HepG2 (cell line): ENCODE measurements at regions not wholly inside any gene's neighbourhood (a gene's known extent, or its start where the extent isn't known, plus 50 kb on each side); places are given as distances from the start of the nearest gene placed in this dataset.

ENCODE experiments used
- ATAC-seq: fragments of 200-7000 bp; cut with Tn5 transposase; 3 replicates; pipeline ENCODE4 v1.9.1; 2020; ENCODE audit warnings: mild to moderate bottlenecking, moderate library complexity
- BruUV-seq: library from RNA; stranded (reverse); fragments of 400-500 nt; replicated peaks from 2 replicates; lab custom pipeline; 2021; lab: Mats Ljungman, UMichigan
- CTCF ChIA-PET: fragments of 300-600 bp; formaldehyde crosslinking; extraction: SDS; loops from one replicate; lab custom pipeline; 2021; ENCODE audit warnings: low total read pairs, inconsistent platforms, low intra/inter-chr PET ratio; lab: Yijun Ruan, JAX
- POLR2A ChIA-PET: fragments of 350-600 bp; sonication (Branson Sonifier 250); formaldehyde crosslinking; loops from one replicate; lab custom pipeline; 2020; ENCODE audit warnings: antibody characterized with exemption, inconsistent platforms; lab: Yijun Ruan, JAX
- DNase-seq: peaks from one replicate; pipeline ENCODE4 v3.0.0-alpha.2; 2015; ENCODE audit warnings: low spot score
- FAIRE-seq: peaks from 3 replicates; lab custom pipeline; 2011; peaks lifted over from hg19 to GRCh38; lab: Jason Lieb, UNC
- H2AFZ ChIP-seq: one replicate; pipeline ENCODE4 v1.6.1; 2011; ENCODE audit warnings: low read length, inconsistent platforms
- H3K27ac ChIP-seq: fragments of 300-600 bp; 3 replicates; pipeline ENCODE4 v1.8.0; 2011; ENCODE audit warnings: mixed run types, mild to moderate bottlenecking, mixed read lengths, low read length, inconsistent platforms; ENCODE audit not compliant: insufficient read depth; ENCODE audit errors: extremely low read length
- H3K27me3 ChIP-seq, 2 experiments: fragments of 200-600 bp in 1 of 2; 2 replicates in 1 of 2; 3 replicates in 1 of 2; pipeline versions ENCODE4 v1.6.0 to v1.8.0; 2011; ENCODE audit warnings: low read length in 2 of 2, mild to moderate bottlenecking in 2 of 2, moderate library complexity in 2 of 2, inconsistent platforms in 1 of 2; ENCODE audit not compliant: insufficient read depth in 2 of 2, control insufficient read depth in 1 of 2
- H3K36me3 ChIP-seq, 2 experiments: fragments of 200-600 bp in 1 of 2; replicated peaks in 1 of 2; 2 replicates in 1 of 2; 3 replicates in 1 of 2; pipeline versions ENCODE4 v1.5.1 to v1.8.0; 2011; ENCODE audit warnings: low read length in 2 of 2, inconsistent platforms in 1 of 2; ENCODE audit not compliant: insufficient read depth in 2 of 2, control insufficient read depth in 1 of 2
- H3K4me1 ChIP-seq: 2 replicates; pipeline ENCODE4 v1.5.1; 2012; ENCODE audit warnings: low read length, inconsistent platforms; ENCODE audit not compliant: insufficient read depth
- H3K4me2 ChIP-seq: 2 replicates; pipeline ENCODE4 v1.6.0; 2011; ENCODE audit warnings: low read depth, low read length, inconsistent platforms
- H3K4me3 ChIP-seq, 3 experiments: fragments of 200-600 bp in 1 of 3; sonication (generic), shearing (Covaris generic) in 1 of 3; replicated peaks in 1 of 3; 2 replicates each; pipeline ENCODE4 v1.5.1; 2011 to 2016; ENCODE audit warnings: low read length in 3 of 3, inconsistent platforms in 2 of 3, low read depth in 2 of 3, mild to moderate bottlenecking in 2 of 3, control low read depth in 1 of 3, mixed read lengths in 1 of 3; ENCODE audit not compliant: insufficient read depth in 1 of 3
- H3K79me2 ChIP-seq: one replicate; pipeline ENCODE4 v1.6.1; 2011; ENCODE audit warnings: low read length, inconsistent platforms; ENCODE audit not compliant: insufficient read depth
- H3K9ac ChIP-seq: 2 replicates; pipeline ENCODE4 v1.6.0; 2011; ENCODE audit warnings: mild to moderate bottlenecking, low read depth, low read length, inconsistent platforms; ENCODE audit not compliant: insufficient read depth
- H3K9me3 ChIP-seq: 2 replicates; pipeline ENCODE4 v1.5.1; 2012; ENCODE audit warnings: mild to moderate bottlenecking, low read length
- H4K20me1 ChIP-seq: 2 replicates; pipeline ENCODE4 v1.6.0; 2011; ENCODE audit warnings: inconsistent platforms, mild to moderate bottlenecking, low read length, moderate library complexity; ENCODE audit not compliant: insufficient read depth
- BCLAF1 ChIP-seq: fragments of 450-650 bp; IDR thresholded peaks from 2 replicates; pipeline ENCODE4 v1.6.1; 2017; ENCODE audit warnings: mild to moderate bottlenecking
- EHMT2 ChIP-seq: fragments of 200-600 bp; sonication (generic); IDR thresholded peaks from 2 replicates; pipeline ENCODE4 v1.7.0; 2017; ENCODE audit warnings: antibody characterized with exemption, low read depth, low read length, borderline replicate concordance
- FOXA1 ChIP-seq, 2 experiments: fragments of 450-650 bp in 1 of 2; sonication (generic) in 1 of 2; formaldehyde crosslinking in 1 of 2; IDR thresholded peaks; 2 replicates each; pipeline versions ENCODE4 v1.4.0 to v1.6.1; 2016 to 2020; ENCODE audit warnings: missing genetic modification reagents in 1 of 2
- NFE2L2 ChIP-seq: fragments of 150-350 bp; IDR thresholded peaks from 2 replicates; pipeline ENCODE4 v1.6.1; 2014; ENCODE audit warnings: low read length
- ZBTB1 ChIP-seq: sonication (generic); formaldehyde crosslinking; IDR thresholded peaks from 2 replicates; pipeline ENCODE4 v1.4.0; 2020; ENCODE audit warnings: missing genetic modification reagents, borderline replicate concordance
- ZNF577 ChIP-seq: sonication (generic); formaldehyde crosslinking; IDR thresholded peaks from 2 replicates; pipeline ENCODE4 v1.4.0; 2020; ENCODE audit warnings: mild to moderate bottlenecking, low read depth, missing genetic modification reagents, borderline replicate concordance
- ZNF788 ChIP-seq: sonication (generic); formaldehyde crosslinking; IDR thresholded peaks from 2 replicates; pipeline ENCODE4 v1.5.0; 2020; ENCODE audit warnings: mild to moderate bottlenecking, missing genetic modification reagents, borderline replicate concordance
- WGBS: methylation state at CpG from one replicate; pipeline ENCODE4 v1.1.6; 2017; ENCODE audit warnings: low lambda C conversion rate; 5-methylcytosine and 5-hydroxymethylcytosine counted together
- in situ Hi-C: cut with HindIII; loops from 2 replicates; pipeline ENCODE4 v1.10.0; 2017; ENCODE audit warnings: low pct_unique_long_range_greater_than_20kb; ENCODE audit not compliant: extremely low pct_ligation_motif_present
- intact Hi-C: fragments of 100-400 bp; cut with micrococcal nuclease; formaldehyde crosslinking; loops from one replicate; pipeline ENCODE4 v1.10.0; 2022; ENCODE audit not compliant: unreplicated experiment

- Histone ChIP-seq H3K4me1 (no peaks in the 10 kb centered on the region), H4K20me1 (no peaks in the 10 kb centered on the region)
- CTCF ChIA-PET, result no interaction called here
- TF ChIP-seq NFE2L2 (peak; percentile 65), FOXA1 (IDR thresholded peaks at IDR 0.05) (no peak), FOXA1 (CRISPR knock-in tag; IDR thresholded peaks at IDR 0.05) (no peak), ZBTB1 (CRISPR knock-in tag) (no peak), ZNF788 (no peak), EHMT2 (no peak), BCLAF1 (no peak), ZNF577 (CRISPR knock-in tag) (no peak)
- TF ChIP-seq, all 625 proteins: peak for 1
- FAIRE-seq (no peak), ATAC-seq (no peak), DNase-seq (no peak)
- Histone ChIP-seq H3K4me3 (no peak overlapping the region), H3K4me2 (no peak overlapping the region), H3K36me3 (no peaks in the 10 kb centered on the region), H3K9me3 (no peaks in the 10 kb centered on the region), H3K9ac (no peak overlapping the region), H3K27me3 (no peaks in the 10 kb centered on the region), H3K27ac (no peak overlapping the region), H2AFZ (no peak overlapping the region), H3K79me2 (no peaks in the 10 kb centered on the region)
- no TSS peak for BruUV-seq
- POLR2A ChIA-PET, result no interaction called here
- under 1% methylated on average over 2 of the region's 2 CpGs for WGBS
- in situ Hi-C loops (no loop called here), intact Hi-C loops (no loop called here)
Measured at GRCh38 chr4:136962868-136963267, 569.4 kb downstream of the PCDH18 start.
